ENCODE measurements at regions not wholly inside any gene's neighbourhood (a gene's known extent, or its start where the extent isn't known, plus 50 kb on each side); places are given as distances from the start of the nearest gene placed in this dataset.

DNA sequence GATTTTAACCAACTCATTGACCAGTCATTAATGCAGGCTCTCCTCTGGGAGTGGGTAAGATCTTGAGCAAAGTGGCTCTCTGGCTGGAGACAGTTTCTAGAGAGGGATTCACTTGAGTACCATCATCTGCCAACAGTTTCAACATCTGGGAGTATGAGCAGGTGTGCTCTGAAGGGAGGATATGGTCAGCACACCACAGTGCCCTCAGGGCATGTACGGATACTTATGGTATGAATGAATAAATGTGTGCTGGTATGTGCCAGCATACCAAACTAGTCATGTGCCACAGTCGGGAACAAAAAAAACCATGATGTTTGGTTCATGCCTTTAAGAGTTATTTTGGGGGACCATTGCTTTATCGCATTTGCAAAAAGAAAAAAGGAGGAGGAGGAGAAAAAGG, 1197.5 kb upstream of the TENM4 start:
- Histone ChIP-seq H3K23ac (ENCODE audit: insufficient read length, low read depth, low read length) (no peak overlapping the region), H3K79me2 (ENCODE audit: insufficient read depth, low read length) (no peaks in the 10 kb centered on the region), H3K9ac (ENCODE audit: extremely low read depth, insufficient read length, low read length) (no peak overlapping the region), H2BK20ac (ENCODE audit: low read depth, low read length, poor library complexity, severe bottlenecking) (no peak overlapping the region), H3T11ph (ENCODE audit: low read length) (no peak overlapping the region), H3K56ac (ENCODE audit: insufficient read length, low read depth, low read length) (no peak overlapping the region), H4K8ac (replicated peaks; ENCODE audit: insufficient read length, low read depth, low read length) (no peak overlapping the region), H2AFZ (ENCODE audit: low read length) (no peak overlapping the region), H3K4me2 (ENCODE audit: insufficient read depth, insufficient read length, low read length) (no peak overlapping the region), H2BK15ac (ENCODE audit: low read depth, low read length) (no peak overlapping the region), H4K91ac (ENCODE audit: insufficient read length, low read depth, low read length) (no peak overlapping the region), H3K14ac (ENCODE audit: insufficient read depth, low read length) (no peak overlapping the region), H3K27me3 (ENCODE audit: insufficient read depth, low read length) (no peaks in the 10 kb centered on the region), H3K4ac (ENCODE audit: low read depth, low read length) (no peak overlapping the region), H3K23me2 (ENCODE audit: insufficient read length, low read depth, low read length, poor library complexity, severe bottlenecking) (no peaks in the 10 kb centered on the region), H3K27ac (ENCODE audit: insufficient read length, low read depth, low read length) (no peak overlapping the region), H4K20me1 (ENCODE audit: control insufficient read depth, insufficient read depth, insufficient read length) (no peaks in the 10 kb centered on the region), H3K9me3 (ENCODE audit: control insufficient read depth, low read depth, low read length) (no peaks in the 10 kb centered on the region), H2BK120ac (ENCODE audit: low read depth, low read length, poor library complexity, severe bottlenecking) (no peak overlapping the region), H2AK5ac (ENCODE audit: insufficient read length, low read length) (no peak overlapping the region), H3K79me1 (ENCODE audit: insufficient read depth, low read depth, low read length, poor library complexity, severe bottlenecking) (no peaks in the 10 kb centered on the region), H3K18ac (ENCODE audit: insufficient read length, low read depth, low read length) (no peak overlapping the region), H2BK5ac (ENCODE audit: insufficient read length, low read length) (no peak overlapping the region), H2BK12ac (ENCODE audit: insufficient read length, low read depth, low read length) (no peak overlapping the region), H3K4me1 (ENCODE audit: insufficient read depth, low read length) (no peaks in the 10 kb centered on the region), H4K5ac (ENCODE audit: insufficient read length, low read depth, low read length) (no peak overlapping the region)
- Mint-ChIP-seq H3K36me3 (ENCODE audit: insufficient read depth in 1 of 3, low read depth in 3 of 3) (peaks cover 0 to 5% (median 0%) of the 10 kb centered on the region in 3 experiments; a peak in 3 of 7 replicates), H3K4me3 (no peak overlapping the region), H3K9me3 (no peaks in the 10 kb centered on the region), H3K27me3 (ENCODE audit: low read depth) (no peaks in the 10 kb centered on the region), H3K4me1 (peaks cover 24 to 25% of the 10 kb centered on the region in 2 experiments), H3K27ac (0 out of 7 replicates have a peak overlapping the region, but pooled peaks of 1 of the 3 experiments have one; percentile 13)
- no CpG with 5 or more reads among the region's 3 CpGs for WGBS (ENCODE audit: extremely low coverage, insufficient read length, low lambda C conversion rate)
- no peak for DNase-seq
- no peak for TF ChIP-seq CTCF (conservative IDR thresholded peaks at IDR 0.05)

Measured in H9 (cell line).